ENCODE measurements at regions not wholly inside any gene's neighbourhood (a gene's known extent, or its start where the extent isn't known, plus 50 kb on each side); places are given as distances from the start of the nearest gene placed in this dataset.
"Not testable (repeated sequence)": the region's sequence is repeated elsewhere in the genome, so short reads cannot be mapped to it uniquely, and the experiment has no call there.

GRCh38 chr17:77087650-77088454, 52.9 kb upstream of the SEC14L1 start:
- TF ChIP-seq POLR2AphosphoS5 (IDR thresholded peaks at IDR 0.05; ENCODE audit: borderline replicate concordance, low read depth, low read length) (no peak), FOXP2 (optimal IDR thresholded peaks at IDR 0.05; ENCODE audit: control extremely low read depth, extremely low read length, insufficient read depth) (no peak)
- no peaks in the 10 kb centered on the region for H3K9me3 ChIP-seq (ENCODE audit: low read depth, low read length)
- H3K9ac ChIP-seq (ENCODE audit: insufficient read length), result peak overlapping the region; percentile 99
- DNase-seq (ENCODE audit: low read depth, low spot score), result no peak
- peak overlapping the region; percentile 29 for H3K27ac ChIP-seq
- peak overlapping the region; percentile 87 for H3K4me3 ChIP-seq
- peaks cover 41% of the 10 kb centered on the region for H3K36me3 ChIP-seq (ENCODE audit: insufficient read depth, low read length)

- no peaks in the 10 kb centered on the region for H3K9me3 ChIP-seq (ENCODE audit: low read depth, low read length)
- H3K4me3 ChIP-seq, result peak overlapping the region; percentile 87
- H3K9ac ChIP-seq (ENCODE audit: insufficient read length), result peak overlapping the region; percentile 99
- peak overlapping the region; percentile 88 for H3K27ac ChIP-seq
- TF ChIP-seq POLR2AphosphoS5 (IDR thresholded peaks at IDR 0.05; ENCODE audit: borderline replicate concordance, low read depth, low read length), result peak; percentile 86
- TF ChIP-seq EZH2 (IDR thresholded peaks at IDR 0.05), result no peak
- peaks cover 48% of the 10 kb centered on the region for H3K36me3 ChIP-seq (ENCODE audit: insufficient read depth, low read length)
- peak; percentile 76 for DNase-seq (ENCODE audit: low read depth, low spot score)
Measured at GRCh38 chr17:77088455-77089123, 52.2 kb upstream of the SEC14L1 start.

GRCh38 chr17:77089124-77089490, 51.7 kb upstream of the SEC14L1 start:
- peaks cover 53% of the 10 kb centered on the region for H3K36me3 ChIP-seq (ENCODE audit: insufficient read depth, low read length)
- peak overlapping the region; percentile 88 for H3K27ac ChIP-seq
- H3K9me3 ChIP-seq (ENCODE audit: low read depth, low read length), result no peaks in the 10 kb centered on the region
- DNase-seq (ENCODE audit: low read depth, low spot score), result no peak
- H3K9ac ChIP-seq (ENCODE audit: insufficient read length), result peak overlapping the region; percentile 99
- TF ChIP-seq EZH2 (IDR thresholded peaks at IDR 0.05), result no peak
- H3K4me3 ChIP-seq, result peak overlapping the region; percentile 87

- not testable (repeated sequence) for H3K9me3 ChIP-seq (ENCODE audit: low read depth, low read length); DNase-seq (ENCODE audit: low read depth, low spot score); H3K27ac ChIP-seq
- H3K36me3 ChIP-seq (ENCODE audit: insufficient read depth, low read length), result peaks cover 62% of the 10 kb centered on the region
- peak overlapping the region; percentile 26 for H3K9ac ChIP-seq (ENCODE audit: insufficient read length)
- peak overlapping the region; percentile 87 for H3K4me3 ChIP-seq
Measured at GRCh38 chr17:77089949-77090348, 50.8 kb upstream of the SEC14L1 start.

- peaks cover 67% of the 10 kb centered on the region for H3K36me3 ChIP-seq (ENCODE audit: insufficient read depth, low read length)
- H3K4me3 ChIP-seq, result no peak overlapping the region
- no peak for DNase-seq (ENCODE audit: low read depth, low spot score)
- no peaks in the 10 kb centered on the region for H3K9me3 ChIP-seq (ENCODE audit: low read depth, low read length)
- H3K27ac ChIP-seq, result no peak overlapping the region
- H3K9ac ChIP-seq (ENCODE audit: insufficient read length), result no peak overlapping the region
- no peak for TF ChIP-seq EZH2 (IDR thresholded peaks at IDR 0.05)
- TF ChIP-seq FOXP2 (optimal IDR thresholded peaks at IDR 0.05; ENCODE audit: control extremely low read depth, extremely low read length, insufficient read depth), result no peak
- no peak for TF ChIP-seq POLR2AphosphoS5 (IDR thresholded peaks at IDR 0.05; ENCODE audit: borderline replicate concordance, low read depth, low read length)
Measured at GRCh38 chr17:77090476-77090875, 50.3 kb upstream of the SEC14L1 start.
